ENCODE measurements at regions not wholly inside any gene's neighbourhood (a gene's known extent, or its start where the extent isn't known, plus 50 kb on each side); places are given as distances from the start of the nearest gene placed in this dataset.

DNA sequence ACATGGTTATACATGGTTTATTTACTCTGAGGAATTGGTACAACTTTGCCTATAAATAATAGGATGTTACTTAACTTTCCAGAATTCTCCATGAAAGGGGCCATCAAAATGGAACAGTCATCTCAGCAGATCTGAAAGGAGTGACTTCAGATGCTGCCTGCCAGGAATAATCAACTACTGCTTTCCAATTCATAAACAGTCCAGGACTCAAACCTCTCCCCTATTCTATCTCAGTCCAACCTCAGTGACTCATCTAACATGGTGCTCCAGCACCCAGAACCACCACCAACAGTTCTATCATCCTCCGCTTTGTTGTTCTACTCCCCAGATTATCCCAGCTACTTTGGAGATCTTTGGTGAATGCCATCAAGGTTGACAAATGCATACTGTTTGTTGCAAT lies 221.5 kb upstream of the MPDZ start:
- no peak overlapping the region for H3K4me3 ChIP-seq (ENCODE audit: low read depth, low read length)
- no peak for TF ChIP-seq CTCF (IDR thresholded peaks at IDR 0.05; ENCODE audit: insufficient read depth, low read depth, low read length, missing control alignments)
- no peak for DNase-seq (ENCODE audit: low read depth)

GRCh38 chr9:13500034-13500433 lies 220.5 kb upstream of the MPDZ start:
- TF ChIP-seq CTCF (IDR thresholded peaks at IDR 0.05; ENCODE audit: insufficient read depth, low read depth, low read length, missing control alignments), result no peak
- DNase-seq (ENCODE audit: low read depth), result no peak
- no peak overlapping the region for H3K4me3 ChIP-seq (ENCODE audit: low read depth, low read length)

GRCh38 chr9:13493697-13494096 lies 214.2 kb upstream of the MPDZ start:
- no peak overlapping the region for H3K4me3 ChIP-seq (ENCODE audit: low read depth, low read length)
- DNase-seq (ENCODE audit: low read depth), result no peak
- no peak for TF ChIP-seq CTCF (IDR thresholded peaks at IDR 0.05; ENCODE audit: insufficient read depth, low read depth, low read length, missing control alignments)

- TF ChIP-seq CTCF (IDR thresholded peaks at IDR 0.05; ENCODE audit: insufficient read depth, low read depth, low read length, missing control alignments), result no peak
- H3K4me3 ChIP-seq (ENCODE audit: low read depth, low read length), result no peak overlapping the region
- DNase-seq (ENCODE audit: low read depth), result no peak
Measured at GRCh38 chr9:13491493-13492424, 212.3 kb upstream of the MPDZ start.

DNA sequence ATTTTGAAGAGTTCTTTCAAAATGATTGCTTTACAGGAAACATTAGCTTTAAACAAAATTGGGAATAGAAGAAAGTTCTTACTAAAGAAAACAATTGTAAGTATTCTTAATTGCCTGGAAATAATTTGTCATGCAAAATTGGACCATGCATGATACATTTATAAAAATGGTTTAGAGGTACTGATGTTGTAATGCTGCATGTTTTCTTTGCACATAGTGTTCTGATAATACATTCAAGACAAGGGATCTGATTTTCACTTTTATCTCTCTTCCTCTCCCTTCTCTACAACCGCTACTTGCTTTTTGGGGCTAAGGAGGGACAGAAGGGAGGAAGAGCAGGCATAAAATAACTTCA lies 211.6 kb upstream of the MPDZ start:
- H3K4me3 ChIP-seq (ENCODE audit: low read depth, low read length), result no peak overlapping the region
- DNase-seq (ENCODE audit: low read depth), result no peak
- TF ChIP-seq CTCF (IDR thresholded peaks at IDR 0.05; ENCODE audit: insufficient read depth, low read depth, low read length, missing control alignments), result no peak

GRCh38 chr9:13487936-13488335 lies 208.4 kb upstream of the MPDZ start:
- DNase-seq (ENCODE audit: low read depth), result no peak
- no peak overlapping the region for H3K4me3 ChIP-seq (ENCODE audit: low read depth, low read length)
- no peak for TF ChIP-seq CTCF (IDR thresholded peaks at IDR 0.05; ENCODE audit: insufficient read depth, low read depth, low read length, missing control alignments)

DNA sequence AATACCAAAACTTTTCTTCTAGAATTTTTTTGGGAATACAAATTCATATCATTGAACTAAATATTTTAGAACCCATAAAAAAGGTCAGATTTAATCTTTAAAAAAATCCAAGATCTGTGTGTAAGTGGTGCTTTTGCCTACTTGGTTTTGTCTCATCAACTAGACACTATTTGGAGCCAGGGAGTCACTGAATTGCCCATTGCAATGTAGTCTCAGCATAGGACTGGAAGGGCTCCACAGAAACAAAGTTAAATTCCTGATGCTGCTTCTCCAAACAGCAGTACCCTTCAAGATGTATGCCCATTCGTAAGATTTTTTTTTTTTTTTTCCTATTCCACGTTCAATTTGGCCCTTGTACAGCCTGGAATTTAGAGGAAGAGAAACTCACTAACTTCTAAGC lies 208.0 kb upstream of the MPDZ start:
- no peak for TF ChIP-seq CTCF (IDR thresholded peaks at IDR 0.05; ENCODE audit: insufficient read depth, low read depth, low read length, missing control alignments)
- no peak overlapping the region for H3K4me3 ChIP-seq (ENCODE audit: low read depth, low read length)
- DNase-seq (ENCODE audit: low read depth), result no peak
